HepG2 (cell line): ENCODE measurements at regions not wholly inside any gene's neighbourhood (a gene's known extent, or its start where the extent isn't known, plus 50 kb on each side); places are given as distances from the start of the nearest gene placed in this dataset.

Experiments
- ATAC-seq: fragments of 200-7000 bp; cut with Tn5 transposase; 3 replicates; pipeline ENCODE4 v1.9.1; 2020; ENCODE audit warnings: mild to moderate bottlenecking, moderate library complexity
- BruUV-seq: library from RNA; stranded (reverse); fragments of 400-500 nt; replicated peaks from 2 replicates; lab custom pipeline; 2021; lab: Mats Ljungman, UMichigan
- CTCF ChIA-PET: fragments of 300-600 bp; formaldehyde crosslinking; extraction: SDS; loops from one replicate; lab custom pipeline; 2021; ENCODE audit warnings: low total read pairs, inconsistent platforms, low intra/inter-chr PET ratio; lab: Yijun Ruan, JAX
- POLR2A ChIA-PET: fragments of 350-600 bp; sonication (Branson Sonifier 250); formaldehyde crosslinking; loops from one replicate; lab custom pipeline; 2020; ENCODE audit warnings: antibody characterized with exemption, inconsistent platforms; lab: Yijun Ruan, JAX
- DNase-seq: peaks from one replicate; pipeline ENCODE4 v3.0.0-alpha.2; 2015; ENCODE audit warnings: low spot score
- FAIRE-seq: peaks from 3 replicates; lab custom pipeline; 2011; peaks lifted over from hg19 to GRCh38; lab: Jason Lieb, UNC
- H2AFZ ChIP-seq: one replicate; pipeline ENCODE4 v1.6.1; 2011; ENCODE audit warnings: low read length, inconsistent platforms
- H3K27ac ChIP-seq: fragments of 300-600 bp; 3 replicates; pipeline ENCODE4 v1.8.0; 2011; ENCODE audit warnings: mixed run types, mild to moderate bottlenecking, mixed read lengths, low read length, inconsistent platforms; ENCODE audit not compliant: insufficient read depth; ENCODE audit errors: extremely low read length
- H3K27me3 ChIP-seq, 2 experiments: fragments of 200-600 bp in 1 of 2; 2 replicates in 1 of 2; 3 replicates in 1 of 2; pipeline versions ENCODE4 v1.6.0 to v1.8.0; 2011; ENCODE audit warnings: low read length in 2 of 2, mild to moderate bottlenecking in 2 of 2, moderate library complexity in 2 of 2, inconsistent platforms in 1 of 2; ENCODE audit not compliant: insufficient read depth in 2 of 2, control insufficient read depth in 1 of 2
- H3K36me3 ChIP-seq, 2 experiments: fragments of 200-600 bp in 1 of 2; replicated peaks in 1 of 2; 2 replicates in 1 of 2; 3 replicates in 1 of 2; pipeline versions ENCODE4 v1.5.1 to v1.8.0; 2011; ENCODE audit warnings: low read length in 2 of 2, inconsistent platforms in 1 of 2; ENCODE audit not compliant: insufficient read depth in 2 of 2, control insufficient read depth in 1 of 2
- H3K4me1 ChIP-seq: 2 replicates; pipeline ENCODE4 v1.5.1; 2012; ENCODE audit warnings: low read length, inconsistent platforms; ENCODE audit not compliant: insufficient read depth
- H3K4me2 ChIP-seq: 2 replicates; pipeline ENCODE4 v1.6.0; 2011; ENCODE audit warnings: low read depth, low read length, inconsistent platforms
- H3K4me3 ChIP-seq, 3 experiments: fragments of 200-600 bp in 1 of 3; sonication (generic), shearing (Covaris generic) in 1 of 3; replicated peaks in 1 of 3; 2 replicates each; pipeline ENCODE4 v1.5.1; 2011 to 2016; ENCODE audit warnings: low read length in 3 of 3, inconsistent platforms in 2 of 3, low read depth in 2 of 3, mild to moderate bottlenecking in 2 of 3, control low read depth in 1 of 3, mixed read lengths in 1 of 3; ENCODE audit not compliant: insufficient read depth in 1 of 3
- H3K79me2 ChIP-seq: one replicate; pipeline ENCODE4 v1.6.1; 2011; ENCODE audit warnings: low read length, inconsistent platforms; ENCODE audit not compliant: insufficient read depth
- H3K9ac ChIP-seq: 2 replicates; pipeline ENCODE4 v1.6.0; 2011; ENCODE audit warnings: mild to moderate bottlenecking, low read depth, low read length, inconsistent platforms; ENCODE audit not compliant: insufficient read depth
- H3K9me3 ChIP-seq: 2 replicates; pipeline ENCODE4 v1.5.1; 2012; ENCODE audit warnings: mild to moderate bottlenecking, low read length
- H4K20me1 ChIP-seq: 2 replicates; pipeline ENCODE4 v1.6.0; 2011; ENCODE audit warnings: inconsistent platforms, mild to moderate bottlenecking, low read length, moderate library complexity; ENCODE audit not compliant: insufficient read depth
- HDAC1 ChIP-seq: sonication (generic); formaldehyde crosslinking; IDR thresholded peaks from 2 replicates; pipeline ENCODE4 v1.5.1; 2020; ENCODE audit warnings: mild to moderate bottlenecking, missing genetic modification reagents
- HMGXB3 ChIP-seq: sonication (generic); formaldehyde crosslinking; IDR thresholded peaks from 2 replicates; pipeline ENCODE4 v1.4.0; 2020; ENCODE audit warnings: missing genetic modification reagents, borderline replicate concordance
- HMGXB4 ChIP-seq, 2 experiments: sonication (generic) in 1 of 2; formaldehyde crosslinking in 1 of 2; IDR thresholded peaks; 2 replicates each; pipeline versions ENCODE4 v1.4.0 to v1.6.1; 2018 to 2020; ENCODE audit warnings: missing genetic modification reagents in 2 of 2, borderline replicate concordance in 1 of 2, low read depth in 1 of 2, mild to moderate bottlenecking in 1 of 2, missing biosample characterization in 1 of 2
- MIER2 ChIP-seq: IDR thresholded peaks from 2 replicates; pipeline ENCODE4 v1.6.1; 2016; ENCODE audit warnings: missing biosample characterization, missing genetic modification reagents
- NONO ChIP-seq, 2 experiments: fragments of 450-650 bp in 1 of 2; sonication (generic) in 1 of 2; formaldehyde crosslinking in 1 of 2; IDR thresholded peaks in 1 of 2; conservative IDR thresholded peaks in 1 of 2; 2 replicates each; pipeline versions ENCODE4 v1.6.1 to v1.8.0; 2017 to 2022; ENCODE audit warnings: mild to moderate bottlenecking in 1 of 2, missing genetic modification reagents in 1 of 2, moderate library complexity in 1 of 2
- ZMAT5 ChIP-seq: sonication (generic); formaldehyde crosslinking; IDR thresholded peaks from 2 replicates; pipeline ENCODE4 v1.5.0; 2020; ENCODE audit warnings: mild to moderate bottlenecking, low read depth, missing genetic modification reagents, borderline replicate concordance
- ZNF576 ChIP-seq: sonication (generic); formaldehyde crosslinking; IDR thresholded peaks from 2 replicates; pipeline ENCODE4 v1.4.0; 2020; ENCODE audit warnings: mild to moderate bottlenecking, missing genetic modification reagents
- ZNF580 ChIP-seq: IDR thresholded peaks from 2 replicates; pipeline ENCODE4 v1.6.1; 2016; ENCODE audit warnings: low read depth, borderline replicate concordance
- ZNF619 ChIP-seq: sonication (generic); formaldehyde crosslinking; IDR thresholded peaks from 2 replicates; pipeline ENCODE4 v1.4.0; 2020; ENCODE audit warnings: mild to moderate bottlenecking, missing genetic modification reagents
- in situ Hi-C: cut with HindIII; loops from 2 replicates; pipeline ENCODE4 v1.10.0; 2017; ENCODE audit warnings: low pct_unique_long_range_greater_than_20kb; ENCODE audit not compliant: extremely low pct_ligation_motif_present
- intact Hi-C: fragments of 100-400 bp; cut with micrococcal nuclease; formaldehyde crosslinking; loops from one replicate; pipeline ENCODE4 v1.10.0; 2022; ENCODE audit not compliant: unreplicated experiment

- Histone ChIP-seq H3K4me1 (no peaks in the 10 kb centered on the region), H3K9ac (no peak overlapping the region), H3K4me2 (no peak overlapping the region), H3K4me3 (no peak overlapping the region), H2AFZ (no peak overlapping the region), H3K36me3 (no peaks in the 10 kb centered on the region), H3K27me3 (no peaks in the 10 kb centered on the region), H3K27ac (no peak overlapping the region), H4K20me1 (no peaks in the 10 kb centered on the region), H3K9me3 (no peaks in the 10 kb centered on the region), H3K79me2 (no peaks in the 10 kb centered on the region)
- POLR2A ChIA-PET = no interaction called here
- CTCF ChIA-PET = no interaction called here
- no TSS peak for BruUV-seq
- ATAC-seq = no peak
- no peak for FAIRE-seq
- in situ Hi-C loops = no loop called here
- intact Hi-C loops = no loop called here
- DNase-seq = no peak
- TF ChIP-seq ZNF619 (CRISPR knock-in tag) (no peak), ZMAT5 (CRISPR knock-in tag) (no peak), ZNF580 (CRISPR knock-in tag) (no peak), ZNF576 (CRISPR knock-in tag) (no peak), HMGXB3 (CRISPR knock-in tag) (no peak), HDAC1 (CRISPR knock-in tag) (no peak), MIER2 (no peak), HMGXB4 (CRISPR knock-in tag; IDR thresholded peaks at IDR 0.05; ENCODE audit: borderline replicate concordance in 1 of 2, low read depth in 1 of 2) (no peak), NONO (IDR thresholded peaks at IDR 0.05) (no peak), NONO (CRISPR knock-in tag; conservative IDR thresholded peaks at IDR 0.05) (no peak)
Measured at GRCh38 chr1:87904651-87905050, 576.0 kb downstream of the LMO4 start.
